ENCODE measurements at regions not wholly inside any gene's neighbourhood (a gene's known extent, or its start where the extent isn't known, plus 50 kb on each side); places are given as distances from the start of the nearest gene placed in this dataset.

DNA sequence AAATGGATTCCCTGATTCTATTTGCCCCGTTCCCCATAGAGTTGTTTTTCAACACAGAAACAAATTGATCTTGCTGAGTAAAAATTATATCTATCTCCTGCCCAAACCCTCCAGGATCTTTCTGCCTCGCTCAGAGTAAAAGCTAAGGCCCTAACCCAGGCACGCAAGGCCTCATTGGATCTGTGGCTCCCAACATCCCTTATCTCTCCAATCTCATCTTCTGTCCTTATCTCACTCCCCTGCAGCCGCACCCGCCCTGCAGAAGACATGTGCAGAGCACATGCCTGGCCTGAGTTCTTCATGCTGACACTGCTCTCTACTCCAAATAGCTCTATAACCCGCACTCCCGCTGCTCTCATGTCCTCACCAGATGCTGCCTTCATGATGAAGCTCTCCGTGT, 543.8 kb upstream of the ZFP42 start:
- no peak for DNase-seq (ENCODE audit: low read depth in 4 of 4, low spot score in 3 of 4)

DNA sequence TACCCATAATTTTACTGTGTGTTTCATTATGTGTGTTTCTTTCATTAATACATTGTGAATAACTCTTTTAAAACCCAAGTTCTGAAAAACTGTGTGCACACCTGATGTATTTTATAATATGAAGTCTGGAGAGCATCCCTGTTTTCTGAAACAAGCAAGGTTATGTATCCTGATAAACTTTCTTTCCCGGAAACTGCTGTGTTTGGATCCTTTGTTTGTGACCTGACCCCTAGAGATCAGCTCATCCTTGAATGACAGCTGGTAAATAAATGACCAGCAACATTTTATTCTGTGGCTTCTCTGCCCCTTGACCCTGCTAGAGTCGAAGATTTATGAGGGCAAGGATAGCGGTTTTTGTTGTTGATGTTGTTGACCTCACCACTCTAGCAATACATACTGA, 535.6 kb upstream of the ZFP42 start:
- DNase-seq (ENCODE audit: low read depth in 4 of 4, low spot score in 3 of 4): no peak

GRCh38 chr4:187464573-187464972, 531.0 kb upstream of the ZFP42 start:
- no peak for DNase-seq (ENCODE audit: low read depth in 4 of 4, low spot score in 3 of 4)

DNA sequence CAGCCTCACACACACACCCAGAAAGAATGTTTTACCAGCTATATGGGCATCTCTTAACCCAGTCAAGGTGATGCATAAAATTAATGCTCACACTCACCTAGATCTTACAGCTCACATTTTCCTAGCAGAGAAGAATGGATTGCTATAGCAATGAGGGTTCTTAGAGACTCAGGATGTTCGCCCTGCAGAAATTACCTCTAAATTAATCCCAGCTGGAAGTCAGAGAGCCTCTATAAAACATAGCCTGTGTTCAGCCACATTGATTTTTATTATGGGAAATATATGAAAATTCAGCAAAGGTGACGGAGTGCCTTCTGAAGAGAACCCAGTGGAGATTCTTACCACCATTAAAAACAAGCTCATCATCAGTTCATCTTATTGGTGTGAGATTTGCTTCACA, 528.3 kb upstream of the ZFP42 start:
- DNase-seq (ENCODE audit: low read depth in 4 of 4, low spot score in 3 of 4): no peak

GRCh38 chr4:187469627-187470026, 525.9 kb upstream of the ZFP42 start:
- DNase-seq (ENCODE audit: low read depth in 4 of 4, low spot score in 3 of 4): no peak

DNA sequence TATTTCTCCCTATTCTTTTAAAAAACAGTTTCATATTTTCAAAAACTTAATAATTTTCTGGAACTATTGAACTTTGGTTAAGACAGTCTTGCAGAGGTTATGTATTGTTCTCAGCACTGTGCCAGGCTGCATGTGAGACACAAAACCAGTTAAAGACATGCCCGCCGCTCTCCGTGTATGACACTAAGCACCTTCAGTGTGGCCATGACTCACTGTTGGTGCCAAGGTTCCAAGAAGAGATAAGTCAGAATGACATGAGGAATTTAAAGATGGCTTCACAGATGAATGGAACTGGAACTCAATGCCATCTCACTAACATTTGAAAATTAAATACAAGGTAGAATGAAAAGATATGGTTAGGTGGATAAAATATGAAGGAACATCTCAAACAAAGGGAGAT, 525.5 kb upstream of the ZFP42 start:
- DNase-seq (ENCODE audit: low read depth in 4 of 4, low spot score in 3 of 4): no peak

- DNase-seq (ENCODE audit: low read depth in 4 of 4, low spot score in 3 of 4): no peak
Observed at GRCh38 chr4:187474238-187474637, 521.3 kb upstream of the ZFP42 start.

DNA sequence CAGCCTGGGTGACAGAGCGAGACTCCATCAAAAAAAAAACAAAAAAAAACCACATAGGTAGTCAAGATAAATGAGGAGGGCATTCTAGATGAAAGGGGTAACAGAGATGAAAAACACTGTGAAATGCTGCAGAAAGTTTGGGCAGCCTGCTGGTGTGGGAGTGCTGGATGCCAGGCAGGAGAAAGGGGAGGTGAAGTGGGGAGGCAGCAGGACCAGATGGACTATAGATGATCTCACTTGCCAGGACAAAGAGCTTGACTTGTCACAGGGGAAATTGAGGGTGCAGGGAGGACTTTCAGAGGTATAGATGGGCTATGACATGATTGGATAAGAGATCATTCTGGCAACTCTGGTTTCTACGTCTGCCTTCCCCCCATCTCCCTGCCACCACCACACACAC, 519.7 kb upstream of the ZFP42 start:
- DNase-seq (ENCODE audit: low read depth in 4 of 4, low spot score in 3 of 4): no peak

DNA sequence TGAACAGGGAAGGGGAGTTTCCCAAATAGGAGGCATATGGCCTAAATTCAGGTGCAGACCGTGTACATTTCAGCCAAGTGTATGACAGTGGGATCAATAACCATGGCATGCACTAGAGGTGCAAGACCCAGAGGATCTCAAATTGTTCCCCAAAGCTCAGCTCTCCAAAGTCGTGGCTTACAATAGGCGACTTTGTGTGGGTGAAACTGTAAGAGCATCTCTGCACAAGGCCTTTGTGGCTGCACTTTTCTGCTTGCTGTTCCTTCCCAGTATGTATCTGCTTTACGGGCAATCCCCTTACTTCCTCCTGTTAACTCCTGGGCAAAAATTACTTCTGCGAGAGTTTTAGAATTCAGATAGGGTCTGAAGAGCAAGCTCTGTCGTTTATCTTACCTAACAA, 518.3 kb upstream of the ZFP42 start:
- DNase-seq (ENCODE audit: low read depth in 4 of 4, low spot score in 3 of 4): no peak

DNA sequence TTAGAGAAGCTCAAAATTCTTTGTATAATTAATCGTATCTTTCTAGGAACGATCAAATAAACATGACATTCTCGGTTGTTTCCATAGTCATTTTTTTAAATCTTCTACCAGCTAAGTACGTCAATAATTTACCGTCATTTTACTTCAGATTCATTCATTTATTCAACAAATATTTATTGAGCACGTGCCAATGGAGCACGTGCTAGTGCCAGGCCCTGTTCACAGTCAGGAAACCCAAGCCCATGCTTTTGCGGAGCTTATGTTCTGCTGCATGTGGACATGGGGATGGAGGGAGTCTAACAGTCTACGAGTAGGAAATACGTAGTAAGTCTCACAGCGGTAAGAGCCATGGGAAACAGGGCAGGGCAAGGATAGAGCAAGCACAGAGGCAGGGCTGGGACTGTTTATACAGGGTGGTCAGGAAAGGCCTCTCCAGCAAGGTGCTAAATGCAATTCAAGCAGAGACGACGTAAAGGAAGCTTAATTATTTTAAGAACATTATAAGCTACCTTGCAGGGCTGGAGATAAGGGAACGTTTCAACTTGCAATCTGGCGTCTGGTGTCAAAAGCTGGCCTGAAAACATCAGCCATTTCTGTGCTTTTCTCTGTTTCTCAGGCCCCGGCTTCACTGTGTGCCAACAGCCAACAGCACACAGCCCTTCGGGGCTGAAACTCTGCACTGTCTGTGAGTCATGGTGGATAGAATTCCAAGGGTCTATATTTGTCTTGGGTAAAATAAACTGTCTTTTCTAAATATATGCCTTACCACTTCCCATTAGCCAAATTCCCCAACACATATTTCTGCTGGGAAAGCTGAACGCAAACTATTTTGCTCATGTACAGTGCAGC, 517.1 kb upstream of the ZFP42 start:
- DNase-seq (ENCODE audit: low read depth in 4 of 4, low spot score in 3 of 4): no peak

GRCh38 chr4:187479511-187479910, 516.1 kb upstream of the ZFP42 start:
- DNase-seq (ENCODE audit: low read depth in 4 of 4, low spot score in 3 of 4): no peak

- no peak for DNase-seq (ENCODE audit: low read depth in 4 of 4, low spot score in 3 of 4)
Observed at GRCh38 chr4:187480146-187481145, 515.1 kb upstream of the ZFP42 start.

- DNase-seq (ENCODE audit: low read depth in 4 of 4, low spot score in 3 of 4): no peak
Observed at GRCh38 chr4:187484186-187484585, 511.4 kb upstream of the ZFP42 start.

DNA sequence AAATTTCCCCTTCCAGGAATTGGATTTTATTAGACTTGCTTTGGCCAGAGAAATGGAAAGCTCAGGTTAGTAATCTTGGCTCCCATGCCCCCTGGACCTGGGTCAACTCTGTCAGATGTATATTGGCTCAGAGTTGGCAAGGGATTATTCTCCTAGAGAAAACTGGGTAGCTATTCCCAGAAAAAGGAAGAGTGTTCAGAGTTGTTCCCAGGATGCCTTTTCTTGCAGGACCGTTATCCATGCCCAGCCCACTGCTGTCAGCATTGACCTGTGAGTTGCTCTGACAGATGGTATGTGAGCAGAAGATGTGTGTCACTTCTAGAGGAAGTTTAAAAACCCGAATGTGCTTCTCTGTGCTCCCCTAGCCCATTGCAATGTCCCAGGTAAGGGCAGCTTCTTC, 509.9 kb upstream of the ZFP42 start:
- no peak for DNase-seq (ENCODE audit: low read depth in 4 of 4, low spot score in 3 of 4)

- DNase-seq (ENCODE audit: low read depth in 4 of 4, low spot score in 3 of 4): no peak
Observed at GRCh38 chr4:187491286-187491685, 504.3 kb upstream of the ZFP42 start.

DNA sequence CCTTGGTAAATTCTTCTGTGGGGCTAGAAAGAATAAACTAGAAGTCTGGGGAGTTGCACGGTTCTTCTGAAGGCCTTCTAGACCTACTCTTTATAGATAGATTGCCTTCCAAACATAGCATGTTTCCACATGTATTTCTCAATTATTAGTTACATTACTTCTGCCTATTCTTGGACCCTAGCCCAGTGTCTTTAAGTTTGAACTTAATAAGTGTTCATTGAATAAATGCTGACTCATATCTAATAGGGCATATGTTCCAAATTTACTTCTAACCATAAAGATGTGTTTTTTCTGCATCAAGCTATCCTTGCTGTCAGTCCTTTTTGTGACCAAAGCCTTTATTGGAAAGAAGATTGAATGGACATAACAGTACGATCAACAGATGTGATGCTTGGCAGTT, 503.6 kb upstream of the ZFP42 start:
- no peak for DNase-seq (ENCODE audit: low read depth in 4 of 4, low spot score in 3 of 4)

GRCh38 chr4:187493661-187494060, 501.9 kb upstream of the ZFP42 start:
- no peak for DNase-seq (ENCODE audit: low read depth in 4 of 4, low spot score in 3 of 4)

DNA sequence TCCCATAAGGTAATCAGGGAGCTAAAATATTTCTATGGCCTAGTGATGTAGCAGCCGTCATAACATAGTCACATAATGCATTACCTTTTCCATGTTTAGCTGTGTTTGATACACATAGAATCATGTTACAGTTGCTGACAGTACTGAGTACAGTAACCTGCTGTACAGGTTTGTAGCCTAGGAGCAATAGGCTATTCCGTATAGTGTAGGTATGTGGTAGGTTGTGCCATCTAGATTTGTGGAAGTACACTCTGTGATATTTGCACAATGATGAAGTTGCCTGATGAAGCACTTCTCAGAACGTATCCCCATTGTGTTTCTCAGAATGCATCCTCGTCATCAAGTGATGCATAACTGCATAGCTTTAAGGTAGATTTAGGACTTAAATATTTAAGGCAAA, 495.6 kb upstream of the ZFP42 start:
- DNase-seq (ENCODE audit: low read depth in 4 of 4, low spot score in 3 of 4): no peak

GRCh38 chr4:187500796-187501195, 494.8 kb upstream of the ZFP42 start:
- no peak for DNase-seq (ENCODE audit: low read depth in 4 of 4, low spot score in 3 of 4)

GRCh38 chr4:187501731-187502130, 493.8 kb upstream of the ZFP42 start:
- DNase-seq (ENCODE audit: low read depth in 4 of 4, low spot score in 3 of 4): no peak

DNA sequence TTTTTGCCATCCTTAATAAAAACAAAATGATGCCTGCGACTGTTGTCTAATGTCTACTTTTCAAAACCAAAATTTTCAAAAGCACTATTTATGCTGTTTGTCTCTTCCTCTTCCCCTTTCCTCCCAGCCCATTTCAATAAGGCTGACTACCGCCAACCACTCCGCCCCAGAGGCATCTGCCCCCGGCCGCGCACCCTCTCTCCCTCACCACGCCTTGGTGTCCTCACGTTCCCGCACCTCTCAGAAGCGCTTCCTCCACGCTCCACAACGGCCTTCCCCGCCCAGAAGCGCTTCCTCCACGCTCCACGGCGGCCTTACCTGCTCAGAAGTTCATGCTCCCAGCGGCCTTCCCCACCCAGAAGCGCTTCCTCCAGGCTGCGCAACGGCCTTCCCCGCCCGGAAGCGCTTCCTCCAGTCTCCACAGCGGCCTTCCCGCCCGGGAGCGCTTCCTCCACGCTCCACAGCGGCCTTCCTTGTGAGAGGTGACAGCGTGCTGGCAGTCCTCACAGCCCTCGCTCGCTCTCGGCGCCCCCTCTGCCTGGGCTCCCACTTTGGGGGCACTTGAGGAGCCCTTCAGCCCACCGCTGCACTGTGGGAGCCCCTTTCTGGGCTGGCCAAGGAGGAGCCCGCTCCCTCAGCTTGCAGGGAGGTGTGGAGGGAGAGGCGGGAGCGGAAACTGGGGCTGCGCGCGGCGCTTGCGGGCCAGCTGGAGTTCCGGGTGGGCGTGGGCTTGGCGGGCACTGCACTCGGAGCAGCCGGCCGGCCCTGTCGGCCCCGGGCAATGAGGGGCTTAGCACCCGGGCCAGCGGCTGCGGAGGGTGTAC, 490.4 kb upstream of the ZFP42 start:
- DNase-seq (ENCODE audit: low read depth in 4 of 4, low spot score in 3 of 4): no peak
